B cell (primary cell): ENCODE measurements at regions not wholly inside any gene's neighbourhood (a gene's known extent, or its start where the extent isn't known, plus 50 kb on each side); places are given as distances from the start of the nearest gene placed in this dataset.

ENCODE experiments used
- ATAC-seq: fragments of 200-7000 bp; cut with Tn5 transposase; one replicate; pipeline ENCODE4 v1.10.0; 2021; ENCODE audit warnings: low read depth, mild to moderate bottlenecking, moderate number of reproducible peaks, moderate library complexity
- CTCF ChIA-PET: fragments of 350-600 bp; sonication (Branson Sonifier 250); formaldehyde crosslinking; loops from one replicate; lab custom pipeline; 2021; ENCODE audit warnings: antibody characterized with exemption, inconsistent platforms; lab: Charles Lee
- POLR2A ChIA-PET: fragments of 350-600 bp; sonication (Branson Sonifier 250); formaldehyde crosslinking; loops from one replicate; lab custom pipeline; 2021; ENCODE audit warnings: antibody characterized with exemption; lab: Charles Lee
- DNase-seq: peaks from one replicate; pipeline ENCODE4 v3.0.0; 2013
- H2AFZ ChIP-seq: 2 replicates; pipeline ENCODE4 v1.6.1; 2012; ENCODE audit warnings: mild to moderate bottlenecking, low read depth, low read length; ENCODE audit not compliant: insufficient read depth, poor library complexity, severe bottlenecking
- H3K27ac ChIP-seq, 2 donors: 1 replicate in 1 of 2; 2 replicates in 1 of 2; pipeline ENCODE4 v1.5.1; 2012 to 2013; ENCODE audit warnings: low read length in 2 of 2, mild to moderate bottlenecking in 2 of 2, moderate library complexity in 1 of 2
- H3K27me3 ChIP-seq, 4 experiments: fragments of 200-600 bp in 1 of 4; sonication (generic) in 1 of 4; replicated peaks in 1 of 4; 1 replicate in 2 of 4; 2 replicates in 2 of 4; pipeline versions ENCODE4 v1.6.1 to v1.7.0; 2013 to 2016; ENCODE audit warnings: low read length in 3 of 4, mild to moderate bottlenecking in 2 of 4, mixed read lengths in 1 of 4, moderate library complexity in 1 of 4; ENCODE audit not compliant: insufficient read depth in 4 of 4, control insufficient read depth in 3 of 4; ENCODE audit errors: control extremely low read depth in 1 of 4
- H3K36me3 ChIP-seq, 2 experiments: replicated peaks in 1 of 2; 1 replicate in 1 of 2; 2 replicates in 1 of 2; pipeline versions ENCODE4 v1.6.1 to v1.7.1; 2013; ENCODE audit warnings: low read length in 1 of 2; ENCODE audit not compliant: insufficient read depth in 2 of 2, control insufficient read depth in 1 of 2; ENCODE audit errors: control extremely low read depth in 1 of 2, extremely low read depth in 1 of 2
- H3K4me1 ChIP-seq, 2 donors: fragments of 200-600 bp in 1 of 2; sonication (generic) in 1 of 2; 1 replicate in 1 of 2; 2 replicates in 1 of 2; pipeline versions ENCODE4 v1.5.1 to v1.6.1; 2013 to 2017; ENCODE audit warnings: low read length in 2 of 2; ENCODE audit not compliant: control insufficient read depth in 2 of 2, insufficient read depth in 2 of 2
- H3K4me2 ChIP-seq: replicated peaks from 2 replicates; pipeline ENCODE3; 2012; ENCODE audit warnings: mild to moderate bottlenecking, low read depth, low read length; ENCODE audit not compliant: poor library complexity, severe bottlenecking
- H3K4me3 ChIP-seq, 5 experiments: fragments of 200-600 bp in 1 of 5; sonication (generic) in 1 of 5; 1 replicate in 3 of 5; 2 replicates in 2 of 5; pipeline versions ENCODE4 v1.5.1 to v1.7.0; 2011 to 2016; ENCODE audit warnings: low read length in 4 of 5, mild to moderate bottlenecking in 4 of 5, low read depth in 2 of 5, control low read depth in 1 of 5, moderate library complexity in 1 of 5; ENCODE audit not compliant: insufficient read depth in 1 of 5; ENCODE audit errors: control extremely low read depth in 1 of 5, extremely low read depth in 1 of 5
- H3K79me2 ChIP-seq: fragments of 200-600 bp; sonication (generic); one replicate; pipeline ENCODE4 v1.6.0; 2016; ENCODE audit warnings: low read length; ENCODE audit not compliant: control insufficient read depth, insufficient read depth
- H3K9ac ChIP-seq: fragments of 200-600 bp; sonication (generic); 2 replicates; pipeline ENCODE4 v1.6.1; 2017; ENCODE audit warnings: mild to moderate bottlenecking, low read length, moderate library complexity
- H3K9me3 ChIP-seq, 3 donors: one replicate each; pipeline versions ENCODE4 v1.6.1 to v1.7.1; 2013; ENCODE audit warnings: low read length in 2 of 3; ENCODE audit not compliant: control insufficient read depth in 2 of 3, insufficient read depth in 1 of 3; ENCODE audit errors: control extremely low read depth in 1 of 3
- H4K20me1 ChIP-seq: 2 replicates; pipeline ENCODE4 v1.6.0; 2012; ENCODE audit warnings: mild to moderate bottlenecking, low read length; ENCODE audit not compliant: insufficient read depth, control insufficient read depth, poor library complexity, severe bottlenecking
- H3K27ac Mint-ChIP-seq: one replicate; pipeline ENCODE4 v1.8.0; 2021; ENCODE audit warnings: mixed read lengths
- H3K27me3 Mint-ChIP-seq: one replicate; pipeline ENCODE4 v1.8.0; 2021; ENCODE audit warnings: mixed read lengths
- H3K4me1 Mint-ChIP-seq: one replicate; pipeline ENCODE4 v1.8.0; 2021; ENCODE audit warnings: mixed read lengths
- H3K4me3 Mint-ChIP-seq: one replicate; pipeline ENCODE4 v1.8.0; 2021; ENCODE audit warnings: mixed read lengths
- H3K9me3 Mint-ChIP-seq: one replicate; pipeline ENCODE4 v1.8.0; 2022; ENCODE audit warnings: mixed read lengths; ENCODE audit not compliant: insufficient read depth
- CTCF ChIP-seq: fragments of 200-600 bp; IDR thresholded peaks from one replicate; pipeline ENCODE4 v1.8.0; 2022; ENCODE audit warnings: antibody characterized with exemption, mild to moderate bottlenecking
- EZH2 ChIP-seq: IDR thresholded peaks from 2 replicates; pipeline ENCODE4 v1.6.1; 2012; ENCODE audit warnings: borderline replicate concordance, low read depth, mild to moderate bottlenecking, moderate library complexity, low read length; ENCODE audit not compliant: insufficient read depth, poor library complexity, severe bottlenecking
- WGBS: methylation state at CpG from one replicate; pipeline ENCODE4 v1.1.5; 2013; ENCODE audit warnings: missing lambda C conversion rate; ENCODE audit not compliant: insufficient coverage; 5-methylcytosine and 5-hydroxymethylcytosine counted together
- intact Hi-C: fragments of 100-400 bp; cut with micrococcal nuclease; formaldehyde crosslinking; loops from one replicate; pipeline ENCODE4 v1.10.0; 2022

DNA sequence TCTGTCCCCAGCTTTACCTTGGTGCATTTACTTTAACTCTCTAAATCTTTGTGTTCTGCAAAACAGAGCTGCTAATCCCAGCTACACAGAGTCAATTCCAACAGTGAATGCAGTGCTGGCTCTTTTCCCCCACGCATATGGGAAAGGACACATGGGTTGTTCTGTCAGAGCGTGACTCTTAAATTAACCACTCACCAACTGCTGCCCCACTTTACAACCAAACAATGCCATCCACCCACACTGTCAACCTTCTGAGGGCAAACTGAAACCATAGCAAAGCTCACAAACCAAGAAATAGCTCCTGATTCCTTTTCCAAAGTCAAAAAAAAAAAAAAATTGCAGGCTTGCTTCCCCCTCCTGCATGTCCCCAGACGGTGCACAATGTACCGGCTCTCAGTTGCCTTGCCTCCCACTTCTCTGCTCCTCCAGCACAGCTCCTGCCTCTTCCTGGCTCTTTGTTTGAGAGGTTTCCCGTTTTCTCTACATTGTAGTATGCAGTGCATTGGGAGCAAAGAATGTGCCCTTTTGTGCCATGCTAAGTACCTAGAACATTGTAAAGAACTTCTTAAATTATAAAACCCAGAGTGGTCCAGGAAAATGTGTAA lies 151.5 kb upstream of the DAPK1 start:
- Histone ChIP-seq H4K20me1 (no peaks in the 10 kb centered on the region), H3K9ac (no peak overlapping the region), H3K4me3 (no peak overlapping the region), H3K79me2 (no peaks in the 10 kb centered on the region), H3K36me3 (no peaks in the 10 kb centered on the region), H3K4me2 (no peak overlapping the region), H3K27ac (no peak overlapping the region), H3K9me3 (peaks cover 0 to 5% (median 0%) of the 10 kb centered on the region in 3 donors), H3K4me1 (no peaks in the 10 kb centered on the region), H3K27me3 (no peaks in the 10 kb centered on the region), H2AFZ (no peak overlapping the region)
- intact Hi-C loops: no loop called here
- WGBS: 100% methylated on average over 2 of the region's 5 CpGs
- no peak for DNase-seq
- TF ChIP-seq EZH2 (no peak), CTCF (no peak)
- ChIA-PET POLR2A (no interaction called here), CTCF (no interaction called here)
- Mint-ChIP-seq H3K27ac (no peak overlapping the region), H3K9me3 (peaks cover 2% of the 10 kb centered on the region), H3K27me3 (no peaks in the 10 kb centered on the region), H3K4me3 (no peak overlapping the region), H3K4me1 (no peaks in the 10 kb centered on the region)
- ATAC-seq: no peak

- no CpG with 5 or more reads among the region's 2 CpGs for WGBS
- intact Hi-C loops: no loop called here
These were observed 146.8 kb upstream of the DAPK1 start for GRCh38 chr9:87350915-87351314.

More at GRCh38 chr9:87350915-87351314, 146.8 kb upstream of the DAPK1 start:
- TF ChIP-seq CTCF (no peak), EZH2 (no peak)
- no peak overlapping the region for H3K27ac ChIP-seq
- no peaks in the 10 kb centered on the region for H3K9me3 ChIP-seq
- H3K9me3 Mint-ChIP-seq: peaks cover 2% of the 10 kb centered on the region
- H3K27ac Mint-ChIP-seq: no peak overlapping the region
- H3K36me3 ChIP-seq: no peaks in the 10 kb centered on the region
- POLR2A ChIA-PET: no interaction called here
- no peak overlapping the region for H3K4me2 ChIP-seq
- no peak overlapping the region for H3K4me3 ChIP-seq
- H3K4me3 Mint-ChIP-seq: no peak overlapping the region
- no peaks in the 10 kb centered on the region for H3K27me3 ChIP-seq
- H3K9ac ChIP-seq: no peak overlapping the region
- H3K4me1 Mint-ChIP-seq: no peaks in the 10 kb centered on the region
- no peaks in the 10 kb centered on the region for H4K20me1 ChIP-seq
- H2AFZ ChIP-seq: no peak overlapping the region
- H3K79me2 ChIP-seq: no peaks in the 10 kb centered on the region
- no peaks in the 10 kb centered on the region for H3K27me3 Mint-ChIP-seq
- CTCF ChIA-PET: no interaction called here
- no peak for DNase-seq
- H3K4me1 ChIP-seq: no peaks in the 10 kb centered on the region
- ATAC-seq: no peak
